HEK293T (cell line): ENCODE measurements at regions not wholly inside any gene's neighbourhood (a gene's known extent, or its start where the extent isn't known, plus 50 kb on each side); places are given as distances from the start of the nearest gene placed in this dataset.

ENCODE experiments used
- BHLHE40 ChIP-seq: fragments of 450-650 bp; IDR thresholded peaks from 2 replicates; pipeline ENCODE4 v1.6.1; 2016; ENCODE audit warnings: mild to moderate bottlenecking, moderate library complexity, borderline replicate concordance
- FOXA1 ChIP-seq: fragments of 450-650 bp; IDR thresholded peaks from 2 replicates; pipeline ENCODE4 v1.6.1; 2016; ENCODE audit warnings: mild to moderate bottlenecking
- FOXK2 ChIP-seq: fragments of 450-650 bp; IDR thresholded peaks from 2 replicates; pipeline ENCODE4 v1.6.1; 2016; ENCODE audit warnings: mild to moderate bottlenecking
- NFRKB ChIP-seq: fragments of 450-650 bp; IDR thresholded peaks from 2 replicates; pipeline ENCODE4 v1.6.1; 2016; ENCODE audit warnings: mild to moderate bottlenecking, moderate library complexity
- SP1 ChIP-seq: fragments of 450-650 bp; IDR thresholded peaks from 2 replicates; pipeline ENCODE4 v1.6.1; 2017
- SUZ12 ChIP-seq: fragments of 450-650 bp; IDR thresholded peaks from 2 replicates; pipeline ENCODE4 v1.6.1; 2016; ENCODE audit warnings: mild to moderate bottlenecking
- TARDBP ChIP-seq: fragments of 450-650 bp; IDR thresholded peaks from 2 replicates; pipeline ENCODE4 v1.6.1; 2016
- ZNF384 ChIP-seq: fragments of 450-650 bp; IDR thresholded peaks from 2 replicates; pipeline ENCODE4 v1.6.1; 2016

GRCh38 chr13:88643233-88643632 lies 972.1 kb downstream of the SLITRK5 start:
- no peak for TF ChIP-seq BHLHE40
- no peak for TF ChIP-seq FOXK2
- TF ChIP-seq SP1, result no peak
- TF ChIP-seq NFRKB, result no peak
- TF ChIP-seq SUZ12, result no peak
- TF ChIP-seq FOXA1, result no peak
- no peak for TF ChIP-seq ZNF384
- no peak for TF ChIP-seq TARDBP
